ENCODE measurements at regions not wholly inside any gene's neighbourhood (a gene's known extent, or its start where the extent isn't known, plus 50 kb on each side); places are given as distances from the start of the nearest gene placed in this dataset.

- Histone ChIP-seq H3K27me3 (ENCODE audit: control insufficient read depth, insufficient read depth, low read length) (no peaks in the 10 kb centered on the region), H3K4me3 (ENCODE audit: low read depth, low read length) (no peak overlapping the region), H3K36me3 (ENCODE audit: control insufficient read depth, insufficient read depth, low read length) (no peaks in the 10 kb centered on the region)
- no peak for DNase-seq (ENCODE audit: low read depth)
- CTCF ChIA-PET = interaction anchor here (0.6 kb wide), 2 partner anchors 297 to 322 kb away, joined by 3 read pairs; no protein-coding TSS in a partner anchor
- TF ChIP-seq, protein P1, sequence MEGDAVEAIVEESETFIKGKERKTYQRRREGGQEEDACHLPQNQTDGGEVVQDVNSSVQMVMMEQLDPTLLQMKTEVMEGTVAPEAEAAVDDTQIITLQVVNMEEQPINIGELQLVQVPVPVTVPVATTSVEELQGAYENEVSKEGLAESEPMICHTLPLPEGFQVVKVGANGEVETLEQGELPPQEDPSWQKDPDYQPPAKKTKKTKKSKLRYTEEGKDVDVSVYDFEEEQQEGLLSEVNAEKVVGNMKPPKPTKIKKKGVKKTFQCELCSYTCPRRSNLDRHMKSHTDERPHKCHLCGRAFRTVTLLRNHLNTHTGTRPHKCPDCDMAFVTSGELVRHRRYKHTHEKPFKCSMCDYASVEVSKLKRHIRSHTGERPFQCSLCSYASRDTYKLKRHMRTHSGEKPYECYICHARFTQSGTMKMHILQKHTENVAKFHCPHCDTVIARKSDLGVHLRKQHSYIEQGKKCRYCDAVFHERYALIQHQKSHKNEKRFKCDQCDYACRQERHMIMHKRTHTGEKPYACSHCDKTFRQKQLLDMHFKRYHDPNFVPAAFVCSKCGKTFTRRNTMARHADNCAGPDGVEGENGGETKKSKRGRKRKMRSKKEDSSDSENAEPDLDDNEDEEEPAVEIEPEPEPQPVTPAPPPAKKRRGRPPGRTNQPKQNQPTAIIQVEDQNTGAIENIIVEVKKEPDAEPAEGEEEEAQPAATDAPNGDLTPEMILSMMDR (IDR thresholded peaks at IDR 0.05; ENCODE audit: insufficient read depth, low read depth, low read length) = no peak
- POLR2A ChIA-PET = no interaction called here
These were observed 354.1 kb upstream of the C1orf87 start for GRCh38 chr1:60427701-60428100.

- Histone ChIP-seq H3K4me3 (ENCODE audit: low read depth, low read length) (no peak overlapping the region), H3K36me3 (ENCODE audit: control insufficient read depth, insufficient read depth, low read length) (no peaks in the 10 kb centered on the region), H3K27me3 (ENCODE audit: control insufficient read depth, insufficient read depth, low read length) (no peaks in the 10 kb centered on the region)
- DNase-seq (ENCODE audit: low read depth) = no peak
- POLR2A ChIA-PET = no interaction called here
- TF ChIP-seq, protein P1 (IDR thresholded peaks at IDR 0.05; ENCODE audit: insufficient read depth, low read depth, low read length) = no peak
- CTCF ChIA-PET = interaction anchor here (0.6 kb wide), 1 partner anchor 323 kb away, joined by 3 read pairs; no protein-coding TSS in a partner anchor
These were observed 353.6 kb upstream of the C1orf87 start for GRCh38 chr1:60427194-60427593.

- ChIA-PET POLR2A (no interaction called here), CTCF (interaction anchor here (1.0 to 1.3 kb wide), 2 partner anchors 268 to 296 kb away, joined by 3 to 5 read pairs; no protein-coding TSS in a partner anchor)
- no peak for DNase-seq (ENCODE audit: low read depth)
- TF ChIP-seq, protein P1 (IDR thresholded peaks at IDR 0.05; ENCODE audit: insufficient read depth, low read depth, low read length) = peak; percentile 37
- H3K36me3 ChIP-seq (ENCODE audit: control insufficient read depth, insufficient read depth, low read length) = no peaks in the 10 kb centered on the region
- no peaks in the 10 kb centered on the region for H3K27me3 ChIP-seq (ENCODE audit: control insufficient read depth, insufficient read depth, low read length)
- H3K4me3 ChIP-seq (ENCODE audit: low read depth, low read length) = no peak overlapping the region
These were observed 352.0 kb upstream of the C1orf87 start for GRCh38 chr1:60425528-60425927.

DNA sequence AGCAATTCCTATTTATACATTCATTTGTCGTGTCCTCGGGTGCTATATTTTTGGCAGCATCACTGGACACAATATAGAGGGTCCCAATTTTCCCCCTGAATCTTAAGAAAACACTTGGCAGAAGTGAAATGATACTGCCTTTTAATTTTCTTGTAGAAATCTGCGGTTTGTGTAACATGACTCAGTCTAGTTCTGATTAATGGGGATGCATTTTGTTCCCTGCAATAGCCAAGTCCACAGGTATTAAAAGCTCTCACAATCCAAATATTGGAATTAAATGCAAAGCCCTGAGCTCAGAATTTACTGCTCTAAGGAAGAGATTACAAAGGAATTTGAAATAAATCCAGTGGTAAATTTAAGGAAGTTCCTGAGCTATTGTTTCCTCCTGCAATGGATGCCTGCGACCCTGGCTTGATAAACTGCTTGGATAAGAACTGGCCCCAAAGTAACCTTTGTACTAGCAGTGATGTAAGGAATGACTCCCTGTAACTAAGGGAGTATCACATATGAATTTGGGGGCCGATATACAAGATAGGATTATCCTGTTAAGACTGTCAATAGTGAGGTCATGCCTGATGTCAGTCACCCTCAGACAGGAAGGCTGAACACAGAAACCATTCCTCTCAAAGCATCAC is 349.7 kb upstream of the C1orf87 start:
- TF ChIP-seq, protein P1 (IDR thresholded peaks at IDR 0.05; ENCODE audit: insufficient read depth, low read depth, low read length) = no peak
- Histone ChIP-seq H3K27me3 (ENCODE audit: control insufficient read depth, insufficient read depth, low read length) (no peaks in the 10 kb centered on the region), H3K4me3 (ENCODE audit: low read depth, low read length) (no peak overlapping the region), H3K36me3 (ENCODE audit: control insufficient read depth, insufficient read depth, low read length) (no peaks in the 10 kb centered on the region)
- CTCF ChIA-PET = interaction anchor here (1.3 kb wide), 1 partner anchor 11 kb away, joined by 3 read pairs; no protein-coding TSS in a partner anchor
- POLR2A ChIA-PET = no interaction called here
- DNase-seq (ENCODE audit: low read depth) = no peak

GRCh38 chr1:60421965-60422364 is 348.4 kb upstream of the C1orf87 start:
- ChIA-PET CTCF (no interaction called here), POLR2A (no interaction called here)
- TF ChIP-seq, protein P1 (IDR thresholded peaks at IDR 0.05; ENCODE audit: insufficient read depth, low read depth, low read length) = no peak
- no peak for DNase-seq (ENCODE audit: low read depth)
- H3K36me3 ChIP-seq (ENCODE audit: control insufficient read depth, insufficient read depth, low read length) = no peaks in the 10 kb centered on the region
- no peaks in the 10 kb centered on the region for H3K27me3 ChIP-seq (ENCODE audit: control insufficient read depth, insufficient read depth, low read length)
- no peak overlapping the region for H3K4me3 ChIP-seq (ENCODE audit: low read depth, low read length)
